ENCODE measurements at regions not wholly inside any gene's neighbourhood (a gene's known extent, or its start where the extent isn't known, plus 50 kb on each side); places are given as distances from the start of the nearest gene placed in this dataset.

DNA sequence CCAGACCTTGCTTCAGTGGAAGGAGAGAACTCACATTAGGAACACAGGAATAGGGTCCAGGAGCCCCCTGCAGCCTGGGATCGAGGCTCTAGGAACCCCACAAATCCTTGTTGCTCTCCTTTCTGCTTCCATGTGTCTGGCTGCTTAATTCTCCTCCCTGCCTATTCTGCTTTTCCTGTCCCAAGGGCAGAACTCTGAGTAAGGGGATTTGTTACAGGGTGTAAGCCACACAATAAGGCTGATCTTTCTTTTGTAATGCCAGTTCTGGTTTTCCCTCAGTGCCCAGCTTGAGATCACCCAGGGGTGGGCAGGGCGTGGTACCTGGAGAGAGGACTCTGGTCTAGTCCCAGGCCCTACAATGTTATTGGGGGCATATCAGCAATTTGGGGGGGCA is 119.6 kb upstream of the MGAT5 start:
- no peak for ATAC-seq
- Histone ChIP-seq H3K36me3 (no peaks in the 10 kb centered on the region), H3K4me3 (no peak overlapping the region), H3K4me1 (peaks cover 6 to 34% (median 14%) of the 10 kb centered on the region in 3 donors), H3K27me3 (no peaks in the 10 kb centered on the region), H3K9me3 (no peaks in the 10 kb centered on the region), H3K27ac (no peak overlapping the region)
- WGBS, 2 donors (ENCODE audit: low coverage in 1 of 2): 78 to 93% methylated on average over 1 to 2 of the region's 2 CpGs
- TF ChIP-seq EP300 (IDR thresholded peaks at IDR 0.05) (no peak), POLR2A (IDR thresholded peaks at IDR 0.05) (no peak), POLR2AphosphoS5 (IDR thresholded peaks at IDR 0.05) (no peak)
- TF ChIP-seq, protein P1, sequence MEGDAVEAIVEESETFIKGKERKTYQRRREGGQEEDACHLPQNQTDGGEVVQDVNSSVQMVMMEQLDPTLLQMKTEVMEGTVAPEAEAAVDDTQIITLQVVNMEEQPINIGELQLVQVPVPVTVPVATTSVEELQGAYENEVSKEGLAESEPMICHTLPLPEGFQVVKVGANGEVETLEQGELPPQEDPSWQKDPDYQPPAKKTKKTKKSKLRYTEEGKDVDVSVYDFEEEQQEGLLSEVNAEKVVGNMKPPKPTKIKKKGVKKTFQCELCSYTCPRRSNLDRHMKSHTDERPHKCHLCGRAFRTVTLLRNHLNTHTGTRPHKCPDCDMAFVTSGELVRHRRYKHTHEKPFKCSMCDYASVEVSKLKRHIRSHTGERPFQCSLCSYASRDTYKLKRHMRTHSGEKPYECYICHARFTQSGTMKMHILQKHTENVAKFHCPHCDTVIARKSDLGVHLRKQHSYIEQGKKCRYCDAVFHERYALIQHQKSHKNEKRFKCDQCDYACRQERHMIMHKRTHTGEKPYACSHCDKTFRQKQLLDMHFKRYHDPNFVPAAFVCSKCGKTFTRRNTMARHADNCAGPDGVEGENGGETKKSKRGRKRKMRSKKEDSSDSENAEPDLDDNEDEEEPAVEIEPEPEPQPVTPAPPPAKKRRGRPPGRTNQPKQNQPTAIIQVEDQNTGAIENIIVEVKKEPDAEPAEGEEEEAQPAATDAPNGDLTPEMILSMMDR (IDR thresholded peaks at IDR 0.05): no peak

DNA sequence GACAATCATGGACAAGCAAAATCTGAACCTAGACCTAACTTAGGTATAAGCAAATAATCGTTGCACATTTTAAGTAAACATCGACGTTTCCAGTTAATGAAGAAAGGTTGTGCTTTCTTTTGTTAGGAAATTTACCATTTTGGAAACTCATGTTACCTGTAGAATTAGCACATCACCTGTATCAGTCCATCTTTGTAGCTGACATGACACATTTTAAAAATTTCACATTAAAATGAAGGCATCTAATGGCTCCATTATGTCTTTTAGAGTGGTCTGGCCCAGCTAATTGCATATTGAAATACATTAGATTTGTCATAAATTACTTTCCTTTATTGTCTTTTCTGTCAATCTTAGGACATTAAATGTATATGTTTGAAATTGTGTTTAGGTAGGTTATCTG is 119.0 kb upstream of the MGAT5 start:
- H3K27ac ChIP-seq: no peak overlapping the region

DNA sequence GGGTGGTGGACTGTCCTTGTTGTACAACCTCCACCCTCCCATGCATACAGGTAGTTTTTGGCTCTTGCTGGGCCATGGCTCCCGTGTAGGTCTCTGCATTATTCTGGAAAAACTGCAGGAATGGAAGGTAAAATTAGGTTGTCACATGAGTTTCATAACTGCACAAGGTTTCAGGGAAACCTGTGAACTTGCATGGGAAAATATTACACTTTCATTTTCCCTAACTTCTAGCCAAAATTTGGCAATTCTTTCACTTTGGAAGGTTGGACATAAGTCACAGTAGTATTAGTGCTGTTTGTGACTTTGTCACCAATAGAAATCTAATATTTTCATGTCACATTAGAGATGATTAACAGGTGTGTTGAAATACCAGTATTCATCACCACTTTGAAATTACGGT is 118.1 kb upstream of the MGAT5 start:
- Histone ChIP-seq H3K27ac (no peak overlapping the region), H3K4me1 (peaks cover 6 to 47% (median 14%) of the 10 kb centered on the region in 3 donors), H3K27me3 (no peaks in the 10 kb centered on the region), H3K9me3 (no peaks in the 10 kb centered on the region), H3K4me3 (no peak overlapping the region), H3K36me3 (no peaks in the 10 kb centered on the region)
- 44 to 65% methylated on average over 2 of the region's 2 CpGs for WGBS, 2 donors (ENCODE audit: low coverage in 1 of 2)
- no peak for ATAC-seq
- TF ChIP-seq, protein P1 (IDR thresholded peaks at IDR 0.05): no peak
- TF ChIP-seq POLR2A (IDR thresholded peaks at IDR 0.05) (no peak), EP300 (IDR thresholded peaks at IDR 0.05) (no peak), POLR2AphosphoS5 (IDR thresholded peaks at IDR 0.05) (no peak)

More for the DNA sequence above, 119.0 kb upstream of the MGAT5 start:
- no peaks in the 10 kb centered on the region for H3K36me3 ChIP-seq
- no peaks in the 10 kb centered on the region for H3K9me3 ChIP-seq
- 87 to 88% methylated on average over 3 of the region's 3 CpGs for WGBS, 2 donors (ENCODE audit: low coverage in 1 of 2)
- TF ChIP-seq, protein P1 (IDR thresholded peaks at IDR 0.05): no peak
- no peak for TF ChIP-seq POLR2A (IDR thresholded peaks at IDR 0.05)
- TF ChIP-seq POLR2AphosphoS5 (IDR thresholded peaks at IDR 0.05): no peak
- TF ChIP-seq EP300 (IDR thresholded peaks at IDR 0.05): no peak
- H3K4me3 ChIP-seq: no peak overlapping the region
- ATAC-seq: no peak
- H3K27me3 ChIP-seq: no peaks in the 10 kb centered on the region
- H3K4me1 ChIP-seq: peaks cover 6 to 40% (median 14%) of the 10 kb centered on the region in 3 donors

DNA sequence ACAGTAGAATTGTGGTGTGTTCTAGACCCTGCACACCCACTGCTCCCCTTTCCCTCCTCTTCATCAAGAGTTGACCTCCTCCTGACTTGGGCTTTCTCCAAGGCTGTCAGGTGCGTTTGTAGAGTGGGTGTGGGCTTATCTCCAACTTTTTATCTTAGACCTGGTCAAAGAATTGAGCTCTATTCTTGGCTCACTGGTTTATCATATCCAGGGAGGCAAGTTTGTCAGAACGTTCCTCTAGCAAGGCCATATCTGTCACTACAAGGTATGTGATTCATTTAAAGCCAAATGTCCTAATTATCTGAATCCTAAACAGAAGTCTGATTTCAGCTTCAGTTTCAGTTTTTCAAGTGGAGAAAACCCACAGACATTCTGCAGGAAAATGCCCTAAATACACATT is 117.1 kb upstream of the MGAT5 start:
- no peaks in the 10 kb centered on the region for H3K36me3 ChIP-seq
- TF ChIP-seq, protein P1 (IDR thresholded peaks at IDR 0.05): no peak
- no peak for TF ChIP-seq EP300 (IDR thresholded peaks at IDR 0.05)
- TF ChIP-seq POLR2AphosphoS5 (IDR thresholded peaks at IDR 0.05): no peak
- no peak for TF ChIP-seq POLR2A (IDR thresholded peaks at IDR 0.05)
- peaks cover 6 to 52% (median 14%) of the 10 kb centered on the region in 3 donors for H3K4me1 ChIP-seq
- H3K9me3 ChIP-seq: no peaks in the 10 kb centered on the region
- 9% methylated on average over 2 of the region's 2 CpGs; no CpG with 5 or more reads in 1 of the 2 donors for WGBS, 2 donors (ENCODE audit: low coverage in 1 of 2)
- H3K27me3 ChIP-seq: no peaks in the 10 kb centered on the region
- peak overlapping the region in 3 of 4 donors; percentile 28 to 75 (median 58) for H3K27ac ChIP-seq
- no peak for ATAC-seq
- H3K4me3 ChIP-seq: no peak overlapping the region

DNA sequence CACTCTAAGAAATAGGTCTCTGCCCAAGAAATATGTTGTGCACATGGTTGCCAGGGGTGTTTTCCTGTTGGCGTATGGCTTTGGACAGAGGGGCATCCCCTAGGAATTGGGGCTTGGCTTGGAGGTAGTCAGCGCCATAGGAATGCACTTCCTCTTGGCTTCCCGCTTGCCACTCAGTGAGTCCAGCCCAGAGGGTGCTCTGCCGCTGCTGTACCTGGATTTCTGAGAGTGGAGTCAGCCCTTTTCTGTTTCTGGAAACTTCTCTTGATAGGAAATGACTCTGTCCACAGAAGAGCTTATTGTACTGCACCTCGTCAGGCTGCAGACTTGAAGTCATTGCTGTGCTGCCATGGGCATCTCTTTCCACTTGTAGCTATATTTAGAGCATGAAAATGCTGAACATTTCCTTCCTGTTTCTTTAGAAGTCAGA is 116.7 kb upstream of the MGAT5 start:
- Histone ChIP-seq H3K4me3 (peak overlapping the region in 1 of 2 donors; percentile 2), H3K4me1 (peaks cover 6 to 54% (median 14%) of the 10 kb centered on the region in 3 donors), H3K36me3 (no peaks in the 10 kb centered on the region), H3K9me3 (no peaks in the 10 kb centered on the region), H3K27ac (peak overlapping the region in 3 of 4 donors; percentile 28 to 75 (median 58)), H3K27me3 (no peaks in the 10 kb centered on the region)
- ATAC-seq: peak; percentile 72
- TF ChIP-seq POLR2AphosphoS5 (IDR thresholded peaks at IDR 0.05) (peak; percentile 50), EP300 (IDR thresholded peaks at IDR 0.05) (no peak)
- TF ChIP-seq, protein P1 (IDR thresholded peaks at IDR 0.05): no peak
- WGBS, 2 donors (ENCODE audit: low coverage in 1 of 2): 0 to 60% methylated on average over 1 of the region's 5 CpGs

Measured in gastroesophageal sphincter (tissue), 4 donors.